Brain microvascular endothelial cell (primary cell): ENCODE measurements at regions not wholly inside any gene's neighbourhood (a gene's known extent, or its start where the extent isn't known, plus 50 kb on each side); places are given as distances from the start of the nearest gene placed in this dataset.

Experiments used
- DNase-seq: peaks from one replicate; pipeline ENCODE4 v3.0.0-alpha.2; 2020
- H3K27ac ChIP-seq: fragments of 250-450 bp; sonication (Bioruptor Pico); 2 replicates; pipeline ENCODE4 v1.5.1; 2020; ENCODE audit warnings: mild to moderate bottlenecking, moderate library complexity
- H3K27me3 ChIP-seq: fragments of 250-450 bp; sonication (Bioruptor Pico); replicated peaks from 2 replicates; pipeline ENCODE4 v1.5.1; 2020; ENCODE audit warnings: mild to moderate bottlenecking
- H3K36me3 ChIP-seq: fragments of 250-450 bp; sonication (Bioruptor Pico); replicated peaks from 2 replicates; pipeline ENCODE4 v1.5.1; 2020; ENCODE audit warnings: mild to moderate bottlenecking
- H3K4me3 ChIP-seq: 2 replicates; pipeline ENCODE4 v1.5.1; 2011; ENCODE audit warnings: low read depth, mild to moderate bottlenecking, control low read depth, low read length, moderate library complexity
- in situ Hi-C: cut with HindIII; loops from 2 replicates; pipeline ENCODE4 v1.10.0; 2017; ENCODE audit warnings: low sequenced_read_pairs, low pct_ligation_motif_present
- TF ChIP-seq, protein P1 (sequence below): IDR thresholded peaks from 2 replicates; pipeline ENCODE4 v1.5.1; 2011; ENCODE audit warnings: low read depth, mild to moderate bottlenecking, moderate library complexity, low read length, control low read depth, inconsistent platforms; ENCODE audit errors: missing control alignments

GRCh38 chr7:142463401-142463850, 205.6 kb upstream of the PRSS58 start:
- no peaks in the 10 kb centered on the region for H3K27me3 ChIP-seq
- no peak for DNase-seq
- TF ChIP-seq, protein P1, sequence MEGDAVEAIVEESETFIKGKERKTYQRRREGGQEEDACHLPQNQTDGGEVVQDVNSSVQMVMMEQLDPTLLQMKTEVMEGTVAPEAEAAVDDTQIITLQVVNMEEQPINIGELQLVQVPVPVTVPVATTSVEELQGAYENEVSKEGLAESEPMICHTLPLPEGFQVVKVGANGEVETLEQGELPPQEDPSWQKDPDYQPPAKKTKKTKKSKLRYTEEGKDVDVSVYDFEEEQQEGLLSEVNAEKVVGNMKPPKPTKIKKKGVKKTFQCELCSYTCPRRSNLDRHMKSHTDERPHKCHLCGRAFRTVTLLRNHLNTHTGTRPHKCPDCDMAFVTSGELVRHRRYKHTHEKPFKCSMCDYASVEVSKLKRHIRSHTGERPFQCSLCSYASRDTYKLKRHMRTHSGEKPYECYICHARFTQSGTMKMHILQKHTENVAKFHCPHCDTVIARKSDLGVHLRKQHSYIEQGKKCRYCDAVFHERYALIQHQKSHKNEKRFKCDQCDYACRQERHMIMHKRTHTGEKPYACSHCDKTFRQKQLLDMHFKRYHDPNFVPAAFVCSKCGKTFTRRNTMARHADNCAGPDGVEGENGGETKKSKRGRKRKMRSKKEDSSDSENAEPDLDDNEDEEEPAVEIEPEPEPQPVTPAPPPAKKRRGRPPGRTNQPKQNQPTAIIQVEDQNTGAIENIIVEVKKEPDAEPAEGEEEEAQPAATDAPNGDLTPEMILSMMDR = no peak
- in situ Hi-C loops = no loop called here
- no peaks in the 10 kb centered on the region for H3K36me3 ChIP-seq
- no peak overlapping the region for H3K27ac ChIP-seq
- H3K4me3 ChIP-seq = no peak overlapping the region

- in situ Hi-C loops = no loop called here
Observed at GRCh38 chr7:142461437-142461836, 203.6 kb upstream of the PRSS58 start.

DNA sequence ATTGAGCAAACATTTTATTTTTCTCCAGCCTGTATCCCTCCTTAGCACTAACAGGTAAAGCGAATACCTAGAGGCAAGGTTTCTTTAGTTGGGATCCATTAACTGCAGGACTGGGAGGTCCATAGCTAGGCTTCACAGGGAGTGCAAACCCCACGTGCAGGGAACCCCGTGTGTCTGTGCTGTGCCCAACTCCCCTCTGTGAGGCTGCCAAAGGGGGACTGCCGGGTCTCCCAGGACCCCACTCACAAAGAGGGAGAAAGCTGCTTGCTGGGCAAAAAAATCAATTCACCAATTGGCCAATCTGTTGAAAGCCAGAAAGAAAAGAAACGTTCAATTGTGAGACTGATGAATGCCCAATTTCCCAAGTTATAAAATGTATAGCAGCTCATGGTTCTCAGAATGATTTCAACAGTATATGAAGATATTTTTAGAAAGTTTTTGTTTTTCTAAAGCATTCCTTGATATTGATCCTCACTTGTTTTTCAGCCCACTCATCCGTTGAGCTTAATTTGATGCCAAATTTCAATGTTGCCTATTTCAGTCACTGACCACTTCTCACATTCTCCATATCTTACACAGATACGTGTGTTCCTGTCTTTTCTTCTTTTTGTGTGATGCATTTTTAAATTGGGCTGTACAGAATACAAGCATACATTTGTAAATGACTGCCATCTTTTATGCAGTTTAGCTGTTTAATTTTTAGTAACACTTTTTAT, 202.7 kb upstream of the PRSS58 start:
- peak overlapping the region; percentile 48 for H3K27ac ChIP-seq
- no peak for DNase-seq
- in situ Hi-C loops = no loop called here
- H3K36me3 ChIP-seq = no peaks in the 10 kb centered on the region
- H3K27me3 ChIP-seq = no peaks in the 10 kb centered on the region
- H3K4me3 ChIP-seq = no peak overlapping the region
- TF ChIP-seq, protein P1 = no peak

More at GRCh38 chr7:142461437-142461836, 203.6 kb upstream of the PRSS58 start:
- TF ChIP-seq, protein P1 = no peak
- Histone ChIP-seq H3K27ac (peak overlapping the region; percentile 65), H3K27me3 (no peaks in the 10 kb centered on the region), H3K4me3 (no peak overlapping the region), H3K36me3 (no peaks in the 10 kb centered on the region)
- peak; percentile 81 for DNase-seq

DNA sequence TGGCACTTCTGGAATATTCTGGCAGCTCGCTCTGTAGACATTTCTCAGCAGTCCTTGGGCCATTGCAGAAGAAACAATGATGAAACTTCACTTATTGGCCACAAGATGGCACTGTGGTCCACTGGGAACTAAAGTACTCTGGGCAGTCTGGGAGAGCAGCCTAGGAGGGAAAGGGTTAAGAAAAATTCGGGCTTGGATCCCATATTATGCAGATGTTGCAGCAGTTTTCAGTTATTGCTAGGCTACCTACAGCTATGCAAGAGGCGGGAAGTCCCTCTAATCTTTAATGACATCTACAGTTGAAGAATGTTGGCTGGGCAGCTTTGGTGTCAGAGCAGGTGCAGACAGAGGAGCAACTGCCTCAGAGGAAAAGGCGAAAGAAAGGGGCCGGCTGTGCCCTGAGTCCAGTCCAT, 201.7 kb upstream of the PRSS58 start:
- Histone ChIP-seq H3K27ac (no peak overlapping the region), H3K36me3 (no peaks in the 10 kb centered on the region), H3K4me3 (no peak overlapping the region), H3K27me3 (no peaks in the 10 kb centered on the region)
- peak; percentile 68 for DNase-seq
- in situ Hi-C loops = no loop called here
- TF ChIP-seq, protein P1 = peak; percentile 79

- Histone ChIP-seq H3K36me3 (no peaks in the 10 kb centered on the region), H3K4me3 (no peak overlapping the region), H3K27ac (no peak overlapping the region), H3K27me3 (no peaks in the 10 kb centered on the region)
- in situ Hi-C loops = no loop called here
- DNase-seq = no peak
- TF ChIP-seq, protein P1 = no peak
Observed at GRCh38 chr7:142457146-142457703, 199.4 kb upstream of the PRSS58 start.
